ENCODE measurements at regions not wholly inside any gene's neighbourhood (a gene's known extent, or its start where the extent isn't known, plus 50 kb on each side); places are given as distances from the start of the nearest gene placed in this dataset.

DNA sequence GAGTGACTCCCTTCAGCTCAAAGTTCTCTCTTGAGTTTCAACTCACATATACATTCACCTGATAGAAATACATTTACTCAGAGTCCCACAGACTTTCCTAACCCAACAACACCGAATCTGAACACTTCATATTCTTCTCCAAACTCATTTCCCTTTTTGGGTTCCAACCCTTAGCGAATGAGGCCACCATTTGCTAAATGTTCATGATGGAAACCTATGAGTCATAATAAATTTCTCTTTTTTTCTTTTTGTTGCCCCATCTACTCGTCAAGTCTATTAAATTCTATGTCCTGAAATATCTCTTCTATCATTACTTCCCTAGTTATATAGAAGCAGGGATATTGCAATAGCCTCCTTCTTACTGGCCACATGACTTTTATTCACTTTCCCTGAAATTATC is 100.1 kb downstream of the HLX start:
- Histone ChIP-seq H3K9me3 (replicated peaks in 1 of 2; ENCODE audit: control insufficient read depth in 1 of 2, insufficient read depth in 1 of 2, low read length in 2 of 2) (no peaks in the 10 kb centered on the region), H2AFZ (ENCODE audit: insufficient read depth, low read depth, low read length, poor library complexity, severe bottlenecking) (no peak overlapping the region), H3K27me3 (ENCODE audit: control insufficient read depth in 2 of 2, insufficient read depth in 2 of 2, low read length in 2 of 2) (no peaks in the 10 kb centered on the region), H3K4me2 (replicated peaks; ENCODE audit: extremely low read depth, low read length, poor library complexity, severe bottlenecking) (no peak overlapping the region), H3K4me3 (replicated peaks in 1 of 3; ENCODE audit: low read depth in 2 of 3, low read length in 3 of 3) (no peak overlapping the region), H3K4me1 (ENCODE audit: control insufficient read depth in 1 of 2, insufficient read depth in 2 of 2, low read length in 2 of 2) (peaks cover 0 to 9% of the 10 kb centered on the region in 2 donors), H3K9ac (ENCODE audit: insufficient read depth, low read length, poor library complexity, severe bottlenecking) (no peak overlapping the region), H3K79me2 (ENCODE audit: insufficient read depth, low read length) (no peaks in the 10 kb centered on the region), H3K36me3 (replicated peaks in 1 of 2; ENCODE audit: control insufficient read depth in 1 of 2, insufficient read depth in 2 of 2, low read length in 2 of 2) (no peaks in the 10 kb centered on the region), H4K20me1 (ENCODE audit: insufficient read depth, low read length) (no peaks in the 10 kb centered on the region), H3K27ac (ENCODE audit: low read depth in 1 of 2, low read length in 2 of 2) (no peak overlapping the region)
- Mint-ChIP-seq H3K4me1 (peaks cover 14% of the 10 kb centered on the region), H3K4me3 (no peak overlapping the region), H3K36me3 (no peaks in the 10 kb centered on the region), H3K27ac (peak overlapping the region in 4 of 7 donors; percentile 25 to 78 (median 45)), H3K9me3 (peaks cover 0 to 3% (median 0%) of the 10 kb centered on the region in 7 donors), H3K27me3 (ENCODE audit: low read depth in 3 of 3) (peaks cover 0 to 2% (median 0%) of the 10 kb centered on the region in 3 donors)
- intact Hi-C loops (cut with micrococcal nuclease): no loop called here
- TF ChIP-seq, protein P1, sequence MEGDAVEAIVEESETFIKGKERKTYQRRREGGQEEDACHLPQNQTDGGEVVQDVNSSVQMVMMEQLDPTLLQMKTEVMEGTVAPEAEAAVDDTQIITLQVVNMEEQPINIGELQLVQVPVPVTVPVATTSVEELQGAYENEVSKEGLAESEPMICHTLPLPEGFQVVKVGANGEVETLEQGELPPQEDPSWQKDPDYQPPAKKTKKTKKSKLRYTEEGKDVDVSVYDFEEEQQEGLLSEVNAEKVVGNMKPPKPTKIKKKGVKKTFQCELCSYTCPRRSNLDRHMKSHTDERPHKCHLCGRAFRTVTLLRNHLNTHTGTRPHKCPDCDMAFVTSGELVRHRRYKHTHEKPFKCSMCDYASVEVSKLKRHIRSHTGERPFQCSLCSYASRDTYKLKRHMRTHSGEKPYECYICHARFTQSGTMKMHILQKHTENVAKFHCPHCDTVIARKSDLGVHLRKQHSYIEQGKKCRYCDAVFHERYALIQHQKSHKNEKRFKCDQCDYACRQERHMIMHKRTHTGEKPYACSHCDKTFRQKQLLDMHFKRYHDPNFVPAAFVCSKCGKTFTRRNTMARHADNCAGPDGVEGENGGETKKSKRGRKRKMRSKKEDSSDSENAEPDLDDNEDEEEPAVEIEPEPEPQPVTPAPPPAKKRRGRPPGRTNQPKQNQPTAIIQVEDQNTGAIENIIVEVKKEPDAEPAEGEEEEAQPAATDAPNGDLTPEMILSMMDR (IDR thresholded peaks at IDR 0.05): no peak
- peak; percentile 38 to 56 (median 53) for DNase-seq
- 33% methylated on average over 1 of the region's 3 CpGs for WGBS (ENCODE audit: insufficient coverage)

DNA sequence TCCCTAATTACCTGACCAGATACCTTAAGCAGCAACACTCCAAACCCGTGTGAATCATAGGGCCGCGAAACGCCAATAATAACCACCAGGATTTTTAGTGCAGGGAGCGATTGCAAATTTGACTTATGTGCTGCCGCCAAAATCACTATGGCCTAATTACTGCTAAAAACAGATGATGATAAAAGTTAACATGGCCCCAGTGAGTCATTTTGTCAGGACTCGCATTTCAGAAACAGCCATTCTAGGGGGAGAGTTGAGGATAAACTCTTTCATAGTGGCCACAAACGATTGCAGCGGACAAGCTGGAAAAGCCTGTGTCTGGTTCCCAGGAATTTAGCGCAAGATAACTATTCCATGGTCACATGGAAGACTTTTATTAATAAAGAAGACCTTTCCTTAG is 103.4 kb downstream of the HLX start:
- no peak overlapping the region for H3K9ac ChIP-seq (ENCODE audit: insufficient read depth, low read length, poor library complexity, severe bottlenecking)
- intact Hi-C loops (cut with micrococcal nuclease): no loop called here

More for the DNA sequence above, 103.4 kb downstream of the HLX start:
- Mint-ChIP-seq H3K9me3 (peaks cover 0 to 4% (median 0%) of the 10 kb centered on the region in 7 donors), H3K36me3 (no peaks in the 10 kb centered on the region), H3K27ac (no peak overlapping the region), H3K27me3 (ENCODE audit: low read depth in 3 of 3) (peaks cover 0 to 2% (median 1%) of the 10 kb centered on the region in 3 donors), H3K4me1 (peaks cover 14% of the 10 kb centered on the region), H3K4me3 (no peak overlapping the region)
- Histone ChIP-seq H3K4me2 (replicated peaks; ENCODE audit: extremely low read depth, low read length, poor library complexity, severe bottlenecking) (no peak overlapping the region), H2AFZ (ENCODE audit: insufficient read depth, low read depth, low read length, poor library complexity, severe bottlenecking) (no peak overlapping the region), H3K9me3 (replicated peaks in 1 of 2; ENCODE audit: control insufficient read depth in 1 of 2, insufficient read depth in 1 of 2, low read length in 2 of 2) (no peaks in the 10 kb centered on the region), H3K27ac (ENCODE audit: low read depth in 1 of 2, low read length in 2 of 2) (no peak overlapping the region), H4K20me1 (ENCODE audit: insufficient read depth, low read length) (no peaks in the 10 kb centered on the region), H3K4me3 (replicated peaks in 1 of 3; ENCODE audit: low read depth in 2 of 3, low read length in 3 of 3) (no peak overlapping the region), H3K36me3 (replicated peaks in 1 of 2; ENCODE audit: control insufficient read depth in 1 of 2, insufficient read depth in 2 of 2, low read length in 2 of 2) (no peaks in the 10 kb centered on the region), H3K4me1 (ENCODE audit: control insufficient read depth in 1 of 2, insufficient read depth in 2 of 2, low read length in 2 of 2) (peaks cover 0 to 9% of the 10 kb centered on the region in 2 donors), H3K27me3 (ENCODE audit: control insufficient read depth in 2 of 2, insufficient read depth in 2 of 2, low read length in 2 of 2) (no peaks in the 10 kb centered on the region), H3K79me2 (ENCODE audit: insufficient read depth, low read length) (no peaks in the 10 kb centered on the region)
- TF ChIP-seq, protein P1 (IDR thresholded peaks at IDR 0.05): no peak
- no peak for DNase-seq
- 93% methylated on average over 2 of the region's 10 CpGs for WGBS (ENCODE audit: insufficient coverage)

Data from CD14-positive monocyte (primary cell).